Activated T-cell treated with anti-CD3 and anti-CD28 coated beads, Interleukin-2, amount 50 U/mL, for 72 hours (primary cell): ENCODE measurements at regions not wholly inside any gene's neighbourhood (a gene's known extent, or its start where the extent isn't known, plus 50 kb on each side); places are given as distances from the start of the nearest gene placed in this dataset.

ENCODE experiments used
- ATAC-seq, 2 donors: fragments of 150-1000 bp; cut with Tn5 transposase; replicated peaks in 1 of 2; 2 replicates each; pipeline ENCODE4 v1.10.0; 2021; ENCODE audit warnings: moderate library complexity in 2 of 2, mild to moderate bottlenecking in 1 of 2
- DNase-seq, 2 donors: peaks; one replicate each; pipeline ENCODE4 v3.0.0; 2021 to 2022; ENCODE audit warnings: mixed read lengths in 1 of 2
- H3K27ac Mint-ChIP-seq: one replicate; pipeline ENCODE4 v1.8.0; 2022; ENCODE audit warnings: mild to moderate bottlenecking, moderate library complexity, mixed read lengths
- H3K27me3 Mint-ChIP-seq: one replicate; pipeline ENCODE4 v1.8.0; 2022; ENCODE audit warnings: low read depth, mixed read lengths
- H3K36me3 Mint-ChIP-seq, 2 donors: one replicate each; pipeline ENCODE4 v1.8.0; 2022; ENCODE audit warnings: mixed read lengths in 2 of 2, mild to moderate bottlenecking in 1 of 2; ENCODE audit not compliant: insufficient read depth in 2 of 2
- H3K4me1 Mint-ChIP-seq: one replicate; pipeline ENCODE4 v1.8.0; 2022; ENCODE audit warnings: low read depth, mixed read lengths
- H3K4me3 Mint-ChIP-seq, 2 donors: one replicate each; pipeline ENCODE4 v1.8.0; 2022; ENCODE audit warnings: mild to moderate bottlenecking in 2 of 2, mixed read lengths in 2 of 2, moderate library complexity in 2 of 2
- H3K9me3 Mint-ChIP-seq, 2 donors: one replicate each; pipeline ENCODE4 v1.8.0; 2022; ENCODE audit warnings: mixed read lengths in 2 of 2

DNA sequence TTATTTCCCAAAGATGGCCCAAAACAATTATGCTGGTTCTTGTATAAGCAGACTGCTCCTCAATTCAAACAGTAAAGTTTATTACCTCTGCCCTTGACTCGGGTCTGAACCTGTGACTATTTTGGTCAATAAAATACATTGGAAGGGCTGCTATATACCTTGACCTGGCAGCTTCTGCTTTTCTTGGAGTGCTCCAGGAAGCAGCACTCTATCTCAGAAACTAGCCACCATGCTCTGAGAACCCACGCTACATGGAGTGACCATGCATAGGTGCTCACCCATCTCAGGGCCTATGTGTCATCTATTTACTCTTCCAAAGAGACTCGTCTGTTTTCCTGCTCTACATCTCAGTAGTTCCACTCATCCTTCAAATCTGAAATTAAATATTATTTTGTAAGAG, 299.9 kb downstream of the AHR start:
- Mint-ChIP-seq H3K9me3 (peaks cover 0 to 1% of the 10 kb centered on the region in 2 donors), H3K27me3 (no peaks in the 10 kb centered on the region), H3K4me3 (no peak overlapping the region), H3K27ac (no peak overlapping the region), H3K4me1 (no peaks in the 10 kb centered on the region), H3K36me3 (no peaks in the 10 kb centered on the region)
- DNase-seq (no peak), ATAC-seq (no peak)

GRCh38 chr7:17598846-17599245, 300.4 kb downstream of the AHR start:
- H3K27ac Mint-ChIP-seq = no peak overlapping the region
- DNase-seq (no peak), ATAC-seq (no peak)
- H3K4me1 Mint-ChIP-seq = no peaks in the 10 kb centered on the region
- H3K4me3 Mint-ChIP-seq = no peak overlapping the region
- no peaks in the 10 kb centered on the region for H3K36me3 Mint-ChIP-seq
- H3K9me3 Mint-ChIP-seq = peaks cover 0 to 4% of the 10 kb centered on the region in 2 donors
- no peaks in the 10 kb centered on the region for H3K27me3 Mint-ChIP-seq

GRCh38 chr7:17599733-17600339, 301.4 kb downstream of the AHR start:
- H3K4me3 Mint-ChIP-seq = no peak overlapping the region
- peaks cover 0 to 1% of the 10 kb centered on the region in 2 donors for H3K36me3 Mint-ChIP-seq
- peaks cover 5% of the 10 kb centered on the region for H3K27me3 Mint-ChIP-seq
- peaks cover 2 to 8% of the 10 kb centered on the region in 2 donors for H3K9me3 Mint-ChIP-seq
- no peak for ATAC-seq
- H3K4me1 Mint-ChIP-seq = no peaks in the 10 kb centered on the region
- no peak for DNase-seq
- H3K27ac Mint-ChIP-seq = no peak overlapping the region

GRCh38 chr7:17600340-17600752, 301.9 kb downstream of the AHR start:
- no peaks in the 10 kb centered on the region for H3K4me1 Mint-ChIP-seq
- peaks cover 2 to 9% of the 10 kb centered on the region in 2 donors for H3K9me3 Mint-ChIP-seq
- no peak overlapping the region for H3K4me3 Mint-ChIP-seq
- ATAC-seq (no peak), DNase-seq (no peak)
- peaks cover 0 to 1% of the 10 kb centered on the region in 2 donors for H3K36me3 Mint-ChIP-seq
- H3K27me3 Mint-ChIP-seq = peaks cover 10% of the 10 kb centered on the region
- no peak overlapping the region for H3K27ac Mint-ChIP-seq

- Mint-ChIP-seq H3K27ac (no peak overlapping the region), H3K4me3 (no peak overlapping the region), H3K36me3 (peaks cover 0 to 1% of the 10 kb centered on the region in 2 donors), H3K9me3 (peaks cover 2 to 11% of the 10 kb centered on the region in 2 donors), H3K27me3 (peaks cover 19% of the 10 kb centered on the region), H3K4me1 (no peaks in the 10 kb centered on the region)
- ATAC-seq (no peak), DNase-seq (no peak)
These were observed 303.5 kb downstream of the AHR start for GRCh38 chr7:17601921-17602320.

GRCh38 chr7:17608114-17608833, 309.8 kb downstream of the AHR start:
- H3K27me3 Mint-ChIP-seq = peaks cover 19% of the 10 kb centered on the region
- peaks cover 0 to 1% of the 10 kb centered on the region in 2 donors for H3K36me3 Mint-ChIP-seq
- DNase-seq (no peak), ATAC-seq (no peak)
- peaks cover 3 to 9% of the 10 kb centered on the region in 2 donors for H3K9me3 Mint-ChIP-seq
- no peak overlapping the region for H3K4me3 Mint-ChIP-seq
- H3K27ac Mint-ChIP-seq = no peak overlapping the region
- H3K4me1 Mint-ChIP-seq = no peaks in the 10 kb centered on the region

- H3K27me3 Mint-ChIP-seq = no peaks in the 10 kb centered on the region
- ATAC-seq (no peak), DNase-seq (no peak)
- H3K27ac Mint-ChIP-seq = no peak overlapping the region
- peaks cover 0 to 1% of the 10 kb centered on the region in 2 donors for H3K9me3 Mint-ChIP-seq
- H3K4me1 Mint-ChIP-seq = no peaks in the 10 kb centered on the region
- H3K4me3 Mint-ChIP-seq = no peak overlapping the region
- no peaks in the 10 kb centered on the region for H3K36me3 Mint-ChIP-seq
These were observed 313.2 kb downstream of the AHR start for GRCh38 chr7:17611611-17612010.

DNA sequence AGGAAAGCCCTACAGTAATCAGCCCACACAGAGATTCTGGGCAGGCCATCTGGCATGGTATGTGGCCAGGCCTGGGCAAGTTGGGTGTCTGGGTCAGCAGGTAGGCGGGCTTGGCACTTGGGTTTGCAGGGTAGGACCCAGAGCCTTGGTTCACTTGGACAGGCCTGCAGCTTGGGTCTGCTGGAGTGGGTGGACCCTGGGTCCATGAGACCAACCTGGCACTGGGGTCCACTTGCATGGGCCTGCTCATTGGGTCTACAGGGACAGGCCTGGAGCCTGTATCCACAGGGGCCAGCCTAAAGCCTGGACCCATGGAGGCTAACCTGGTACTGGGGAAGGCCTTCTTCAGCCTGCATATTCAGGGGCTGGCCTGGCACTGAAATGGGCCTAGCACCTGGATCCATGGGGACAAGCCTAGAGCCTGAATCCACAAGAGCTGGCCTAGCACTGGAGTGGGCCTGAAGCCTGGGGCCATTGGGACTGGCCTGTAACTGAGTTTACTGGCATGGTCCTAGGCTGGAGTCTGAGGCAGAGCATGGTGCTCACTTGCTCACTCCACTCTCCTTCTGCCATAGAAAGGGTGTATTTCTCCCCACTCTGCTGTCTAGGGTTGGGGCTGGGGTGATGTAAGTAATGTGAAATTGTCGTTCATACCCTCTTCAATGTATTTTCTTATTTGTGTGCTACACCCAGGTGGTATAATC, 315.0 kb downstream of the AHR start:
- Mint-ChIP-seq H3K27me3 (no peaks in the 10 kb centered on the region), H3K9me3 (peaks cover 0 to 1% of the 10 kb centered on the region in 2 donors)
- DNase-seq = no peak

GRCh38 chr7:17617380-17617779, 318.9 kb downstream of the AHR start:
- DNase-seq (no peak), ATAC-seq (no peak)
- H3K9me3 Mint-ChIP-seq = no peaks in the 10 kb centered on the region
- H3K27ac Mint-ChIP-seq = no peak overlapping the region
- no peaks in the 10 kb centered on the region for H3K36me3 Mint-ChIP-seq
- H3K4me1 Mint-ChIP-seq = no peaks in the 10 kb centered on the region
- no peak overlapping the region for H3K4me3 Mint-ChIP-seq
- H3K27me3 Mint-ChIP-seq = no peaks in the 10 kb centered on the region

More for the DNA sequence above, 315.0 kb downstream of the AHR start:
- no peak overlapping the region for H3K27ac Mint-ChIP-seq
- H3K4me3 Mint-ChIP-seq = no peak overlapping the region
- H3K36me3 Mint-ChIP-seq = no peaks in the 10 kb centered on the region
- ATAC-seq = no peak
- H3K4me1 Mint-ChIP-seq = no peaks in the 10 kb centered on the region

GRCh38 chr7:17617857-17618651, 319.6 kb downstream of the AHR start:
- H3K9me3 Mint-ChIP-seq = no peaks in the 10 kb centered on the region
- no peaks in the 10 kb centered on the region for H3K4me1 Mint-ChIP-seq
- ATAC-seq = no peak

GRCh38 chr7:17618652-17618974, 320.2 kb downstream of the AHR start:
- H3K27ac Mint-ChIP-seq = no peak overlapping the region
- H3K27me3 Mint-ChIP-seq = no peaks in the 10 kb centered on the region
- no peaks in the 10 kb centered on the region for H3K9me3 Mint-ChIP-seq
- H3K36me3 Mint-ChIP-seq = no peaks in the 10 kb centered on the region
- ATAC-seq (no peak), DNase-seq (no peak)
- no peak overlapping the region for H3K4me3 Mint-ChIP-seq
- no peaks in the 10 kb centered on the region for H3K4me1 Mint-ChIP-seq

More at GRCh38 chr7:17617857-17618651, 319.6 kb downstream of the AHR start:
- Mint-ChIP-seq H3K4me3 (no peak overlapping the region), H3K27me3 (no peaks in the 10 kb centered on the region), H3K36me3 (no peaks in the 10 kb centered on the region), H3K27ac (no peak overlapping the region)
- DNase-seq = no peak

DNA sequence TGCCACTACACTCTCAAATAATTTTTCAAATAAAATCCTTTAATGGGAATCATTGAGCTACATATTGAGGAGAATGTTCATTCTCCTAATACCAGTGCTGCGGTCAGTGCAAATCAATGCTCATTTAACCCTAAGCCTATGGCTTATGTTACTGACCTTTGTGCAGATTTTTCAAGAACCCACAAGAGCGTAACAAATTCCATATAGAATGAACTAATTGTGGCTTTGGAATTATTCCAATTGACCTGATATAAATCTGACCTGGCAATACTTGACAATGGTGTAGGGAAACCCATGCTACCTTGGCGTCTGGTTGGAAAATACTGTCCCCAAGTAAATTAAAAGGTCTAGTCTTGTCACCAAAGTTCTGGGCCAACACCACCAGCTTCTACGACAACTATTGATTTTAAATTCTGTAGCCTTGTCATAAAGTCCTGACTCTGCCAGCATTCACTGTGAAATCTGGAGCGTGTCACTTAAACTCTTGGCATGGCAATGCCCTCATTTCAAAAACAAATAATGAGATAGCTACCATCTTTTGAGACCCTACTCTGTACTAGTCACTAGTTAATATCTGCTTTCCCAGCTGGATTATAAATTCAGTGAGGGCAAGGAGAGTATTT, 320.9 kb downstream of the AHR start:
- H3K27me3 Mint-ChIP-seq = no peaks in the 10 kb centered on the region
- H3K4me3 Mint-ChIP-seq = no peak overlapping the region
- no peak for ATAC-seq

More for the DNA sequence above, 320.9 kb downstream of the AHR start:
- DNase-seq = no peak
- Mint-ChIP-seq H3K9me3 (no peaks in the 10 kb centered on the region), H3K27ac (no peak overlapping the region), H3K36me3 (no peaks in the 10 kb centered on the region), H3K4me1 (no peaks in the 10 kb centered on the region)
